Body of pancreas (tissue), 4 donors: ENCODE measurements at regions not wholly inside any gene's neighbourhood (a gene's known extent, or its start where the extent isn't known, plus 50 kb on each side); places are given as distances from the start of the nearest gene placed in this dataset.

Source experiments
- POLR2A ChIP-seq, 3 donors: fragments of 450-650 bp; IDR thresholded peaks; one replicate each; pipeline ENCODE4 v1.6.1; 2016; ENCODE audit warnings: antibody characterized with exemption in 3 of 3, mild to moderate bottlenecking in 2 of 3
- TF ChIP-seq, protein P1 (sequence below), 7 experiments: fragments of 450-650 bp in 4 of 7; fragments of 200-600 bp in 3 of 7; sonication (generic) in 3 of 7; IDR thresholded peaks; one replicate each; pipeline ENCODE4 v1.5.1; 2016 to 2019; ENCODE audit warnings: antibody characterized with exemption in 7 of 7

DNA sequence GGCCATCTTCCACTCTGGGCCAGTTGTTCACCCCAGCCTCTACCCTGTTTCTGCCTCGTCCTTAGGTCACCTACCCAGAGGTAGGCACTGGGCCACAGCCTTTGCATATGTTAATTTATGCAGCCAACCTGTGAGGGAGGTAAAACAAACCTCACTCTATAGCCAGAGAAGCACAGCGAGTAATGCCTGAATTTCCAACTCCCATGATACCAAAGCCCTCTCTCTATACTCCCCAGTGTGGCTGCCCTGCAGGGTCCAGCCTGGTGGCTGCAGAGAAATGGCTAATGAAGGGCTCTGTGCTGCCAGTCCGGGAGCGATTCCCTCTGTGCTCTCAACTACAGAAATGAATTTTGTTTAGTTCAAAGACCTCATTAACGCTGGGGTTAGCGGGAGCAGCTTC is 397.0 kb upstream of the CCL2 start:
- TF ChIP-seq, protein P1, sequence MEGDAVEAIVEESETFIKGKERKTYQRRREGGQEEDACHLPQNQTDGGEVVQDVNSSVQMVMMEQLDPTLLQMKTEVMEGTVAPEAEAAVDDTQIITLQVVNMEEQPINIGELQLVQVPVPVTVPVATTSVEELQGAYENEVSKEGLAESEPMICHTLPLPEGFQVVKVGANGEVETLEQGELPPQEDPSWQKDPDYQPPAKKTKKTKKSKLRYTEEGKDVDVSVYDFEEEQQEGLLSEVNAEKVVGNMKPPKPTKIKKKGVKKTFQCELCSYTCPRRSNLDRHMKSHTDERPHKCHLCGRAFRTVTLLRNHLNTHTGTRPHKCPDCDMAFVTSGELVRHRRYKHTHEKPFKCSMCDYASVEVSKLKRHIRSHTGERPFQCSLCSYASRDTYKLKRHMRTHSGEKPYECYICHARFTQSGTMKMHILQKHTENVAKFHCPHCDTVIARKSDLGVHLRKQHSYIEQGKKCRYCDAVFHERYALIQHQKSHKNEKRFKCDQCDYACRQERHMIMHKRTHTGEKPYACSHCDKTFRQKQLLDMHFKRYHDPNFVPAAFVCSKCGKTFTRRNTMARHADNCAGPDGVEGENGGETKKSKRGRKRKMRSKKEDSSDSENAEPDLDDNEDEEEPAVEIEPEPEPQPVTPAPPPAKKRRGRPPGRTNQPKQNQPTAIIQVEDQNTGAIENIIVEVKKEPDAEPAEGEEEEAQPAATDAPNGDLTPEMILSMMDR (IDR thresholded peaks at IDR 0.05), result no peak
- TF ChIP-seq POLR2A (IDR thresholded peaks at IDR 0.05), result no peak
